Neural cell (in vitro differentiated cells): ENCODE measurements at regions not wholly inside any gene's neighbourhood (a gene's known extent, or its start where the extent isn't known, plus 50 kb on each side); places are given as distances from the start of the nearest gene placed in this dataset.

Experiments
- H2AFZ ChIP-seq: fragments of 200-600, 300-800 bp; sonication (generic), shearing (Covaris generic); 2 replicates; pipeline ENCODE4 v1.6.0; 2014; ENCODE audit warnings: low read depth, mild to moderate bottlenecking, antibody characterized with exemption, low read length, moderate library complexity
- H3F3A ChIP-seq: fragments of 200-600 bp; shearing (Covaris generic); 2 replicates; pipeline ENCODE4 v1.6.1; 2016; ENCODE audit warnings: mild to moderate bottlenecking, moderate library complexity, mixed read lengths, antibody characterized with exemption, low read length; ENCODE audit not compliant: insufficient read depth, poor library complexity, severe bottlenecking
- H3K27ac ChIP-seq: fragments of 200-600, 300-800 bp; sonication (generic), shearing (Covaris generic); 2 replicates; pipeline ENCODE4 v1.5.1; 2014; ENCODE audit warnings: mild to moderate bottlenecking, low read length, moderate library complexity
- H3K27me3 ChIP-seq: fragments of 300-800, 200-600 bp; sonication (generic), shearing (Covaris generic); 2 replicates; pipeline ENCODE4 v1.6.0; 2014; ENCODE audit warnings: mild to moderate bottlenecking, low read depth, low read length, moderate library complexity; ENCODE audit not compliant: insufficient read depth
- H3K36me3 ChIP-seq: fragments of 300-800, 200-600 bp; sonication (generic), shearing (Covaris generic); 2 replicates; pipeline ENCODE4 v1.5.1; 2014; ENCODE audit warnings: mild to moderate bottlenecking, antibody characterized with exemption, low read length, moderate library complexity; ENCODE audit not compliant: insufficient read depth
- H3K4me2 ChIP-seq: fragments of 300-800, 200-600 bp; sonication (generic), shearing (Covaris generic); 2 replicates; pipeline ENCODE4 v1.6.0; 2014; ENCODE audit warnings: mild to moderate bottlenecking, low read length
- H3K4me3 ChIP-seq: fragments of 300-800, 200-600 bp; sonication (generic), shearing (Covaris generic); 2 replicates; pipeline ENCODE4 v1.5.1; 2014; ENCODE audit warnings: mild to moderate bottlenecking, low read length, moderate library complexity
- H3K79me2 ChIP-seq: fragments of 200-600 bp; shearing (Covaris generic); replicated peaks from 2 replicates; pipeline ENCODE4 v1.6.0; 2014; ENCODE audit warnings: mild to moderate bottlenecking, low read length, moderate library complexity; ENCODE audit not compliant: insufficient read depth
- H3K9ac ChIP-seq: fragments of 300-800, 200-600 bp; sonication (generic), shearing (Covaris generic); 2 replicates; pipeline ENCODE4 v1.6.1; 2016; ENCODE audit warnings: mild to moderate bottlenecking, low read length, mixed read lengths
- H3K9me2 ChIP-seq: fragments of 200-600 bp; shearing (Covaris generic); 2 replicates; pipeline ENCODE4 v1.6.1; 2016; ENCODE audit warnings: mild to moderate bottlenecking, low read length, mixed read lengths; ENCODE audit not compliant: insufficient read depth
- H3K9me3 ChIP-seq: fragments of 200-600, 300-800 bp; sonication (generic), shearing (Covaris generic); 2 replicates; pipeline ENCODE4 v1.6.1; 2016; ENCODE audit warnings: mild to moderate bottlenecking, mixed run types, low read length, moderate library complexity, mixed read lengths
- H4K20me1 ChIP-seq: fragments of 200-600 bp; shearing (Covaris generic); 2 replicates; pipeline ENCODE4 v1.6.1; 2016; ENCODE audit warnings: mild to moderate bottlenecking, mixed run types; ENCODE audit not compliant: insufficient read depth
- CTCF ChIP-seq: fragments of 450-650 bp; IDR thresholded peaks from 2 replicates; pipeline ENCODE4 v1.5.1; 2014; ENCODE audit warnings: antibody characterized with exemption, mild to moderate bottlenecking, moderate library complexity; ENCODE audit not compliant: poor library complexity, severe bottlenecking
- EP300 ChIP-seq: fragments of 450-650 bp; conservative IDR thresholded peaks from 2 replicates; pipeline ENCODE4 v1.6.1; 2014; ENCODE audit warnings: antibody characterized with exemption, mild to moderate bottlenecking, moderate library complexity; ENCODE audit not compliant: poor library complexity, severe bottlenecking
- EZH2 ChIP-seq: fragments of 200-600, 300-800 bp; shearing (Covaris generic), sonication (generic); IDR thresholded peaks from 2 replicates; pipeline ENCODE4 v1.6.1; 2014; ENCODE audit warnings: antibody characterized with exemption, low read length, borderline replicate concordance, mild to moderate bottlenecking; ENCODE audit not compliant: insufficient read depth, poor library complexity, severe bottlenecking
- MXI1 ChIP-seq: fragments of 450-650 bp; conservative IDR thresholded peaks from 2 replicates; pipeline ENCODE4 v1.6.1; 2014; ENCODE audit warnings: antibody characterized with exemption, mild to moderate bottlenecking; ENCODE audit not compliant: poor library complexity, severe bottlenecking
- POLR2AphosphoS5 ChIP-seq: IDR thresholded peaks from 2 replicates; pipeline ENCODE4 v1.6.1; 2012
- RAD21 ChIP-seq: fragments of 450-650 bp; conservative IDR thresholded peaks from 2 replicates; pipeline ENCODE4 v1.6.1; 2014; ENCODE audit warnings: antibody characterized with exemption, mild to moderate bottlenecking, moderate library complexity
- SMC3 ChIP-seq: fragments of 450-650 bp; conservative IDR thresholded peaks from 2 replicates; pipeline ENCODE4 v1.6.1; 2014; ENCODE audit warnings: antibody characterized with exemption, mild to moderate bottlenecking, moderate library complexity; ENCODE audit not compliant: poor library complexity
- TAF1 ChIP-seq: IDR thresholded peaks from 2 replicates; pipeline ENCODE4 v1.6.1; 2012; ENCODE audit warnings: low read depth
- TF ChIP-seq, protein P1 (sequence below): IDR thresholded peaks from 2 replicates; pipeline ENCODE4 v1.6.1; 2012; ENCODE audit warnings: borderline replicate concordance

DNA sequence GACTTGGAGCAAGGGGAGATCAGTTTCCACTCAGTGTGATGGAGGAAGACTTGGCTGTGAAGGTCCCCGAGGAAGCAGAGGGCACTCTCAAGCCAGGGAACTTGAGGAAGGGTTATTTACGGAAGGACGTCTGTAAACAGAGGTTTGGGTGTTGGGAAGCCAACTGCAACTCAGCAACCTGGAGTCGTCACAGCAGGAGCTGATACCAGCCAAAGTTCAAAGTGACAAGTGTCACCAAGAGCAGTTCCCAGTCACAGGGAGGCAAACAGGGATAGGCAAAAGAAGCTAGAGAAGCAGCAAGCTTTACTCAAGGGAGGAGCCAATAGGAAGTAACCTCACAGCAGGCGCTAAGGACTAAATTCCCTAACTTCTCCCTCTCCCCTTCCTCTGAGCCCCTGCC is 205.5 kb downstream of the EFNB2 start:
- no peaks in the 10 kb centered on the region for H3K9me2 ChIP-seq
- H3K27me3 ChIP-seq: no peaks in the 10 kb centered on the region
- no peak for TF ChIP-seq CTCF
- no peak for TF ChIP-seq EP300
- no peak for TF ChIP-seq EZH2
- TF ChIP-seq, protein P1, sequence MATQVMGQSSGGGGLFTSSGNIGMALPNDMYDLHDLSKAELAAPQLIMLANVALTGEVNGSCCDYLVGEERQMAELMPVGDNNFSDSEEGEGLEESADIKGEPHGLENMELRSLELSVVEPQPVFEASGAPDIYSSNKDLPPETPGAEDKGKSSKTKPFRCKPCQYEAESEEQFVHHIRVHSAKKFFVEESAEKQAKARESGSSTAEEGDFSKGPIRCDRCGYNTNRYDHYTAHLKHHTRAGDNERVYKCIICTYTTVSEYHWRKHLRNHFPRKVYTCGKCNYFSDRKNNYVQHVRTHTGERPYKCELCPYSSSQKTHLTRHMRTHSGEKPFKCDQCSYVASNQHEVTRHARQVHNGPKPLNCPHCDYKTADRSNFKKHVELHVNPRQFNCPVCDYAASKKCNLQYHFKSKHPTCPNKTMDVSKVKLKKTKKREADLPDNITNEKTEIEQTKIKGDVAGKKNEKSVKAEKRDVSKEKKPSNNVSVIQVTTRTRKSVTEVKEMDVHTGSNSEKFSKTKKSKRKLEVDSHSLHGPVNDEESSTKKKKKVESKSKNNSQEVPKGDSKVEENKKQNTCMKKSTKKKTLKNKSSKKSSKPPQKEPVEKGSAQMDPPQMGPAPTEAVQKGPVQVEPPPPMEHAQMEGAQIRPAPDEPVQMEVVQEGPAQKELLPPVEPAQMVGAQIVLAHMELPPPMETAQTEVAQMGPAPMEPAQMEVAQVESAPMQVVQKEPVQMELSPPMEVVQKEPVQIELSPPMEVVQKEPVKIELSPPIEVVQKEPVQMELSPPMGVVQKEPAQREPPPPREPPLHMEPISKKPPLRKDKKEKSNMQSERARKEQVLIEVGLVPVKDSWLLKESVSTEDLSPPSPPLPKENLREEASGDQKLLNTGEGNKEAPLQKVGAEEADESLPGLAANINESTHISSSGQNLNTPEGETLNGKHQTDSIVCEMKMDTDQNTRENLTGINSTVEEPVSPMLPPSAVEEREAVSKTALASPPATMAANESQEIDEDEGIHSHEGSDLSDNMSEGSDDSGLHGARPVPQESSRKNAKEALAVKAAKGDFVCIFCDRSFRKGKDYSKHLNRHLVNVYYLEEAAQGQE: no peak
- TF ChIP-seq TAF1: no peak
- no peak for TF ChIP-seq RAD21
- TF ChIP-seq POLR2AphosphoS5: no peak
- no peak for TF ChIP-seq MXI1
- TF ChIP-seq SMC3: no peak
- no peaks in the 10 kb centered on the region for H4K20me1 ChIP-seq
- H3K36me3 ChIP-seq: no peaks in the 10 kb centered on the region
- no peak overlapping the region for H3K9ac ChIP-seq
- H3K9me3 ChIP-seq: no peaks in the 10 kb centered on the region
- no peaks in the 10 kb centered on the region for H3K79me2 ChIP-seq
- H3K4me2 ChIP-seq: no peak overlapping the region
- no peaks in the 10 kb centered on the region for H3F3A ChIP-seq
- no peak overlapping the region for H3K4me3 ChIP-seq
- H3K27ac ChIP-seq: no peak overlapping the region
- no peak overlapping the region for H2AFZ ChIP-seq

- Histone ChIP-seq H3K9me2 (no peaks in the 10 kb centered on the region), H3F3A (no peaks in the 10 kb centered on the region), H3K27me3 (no peaks in the 10 kb centered on the region), H4K20me1 (no peaks in the 10 kb centered on the region), H3K9ac (no peak overlapping the region), H3K79me2 (no peaks in the 10 kb centered on the region), H2AFZ (no peak overlapping the region), H3K36me3 (no peaks in the 10 kb centered on the region), H3K9me3 (peaks cover 8% of the 10 kb centered on the region), H3K27ac (no peak overlapping the region), H3K4me3 (no peak overlapping the region), H3K4me2 (no peak overlapping the region)
- TF ChIP-seq MXI1: no peak
- no peak for TF ChIP-seq TAF1
- TF ChIP-seq RAD21: no peak
- TF ChIP-seq SMC3: no peak
- no peak for TF ChIP-seq EZH2
- TF ChIP-seq, protein P1: no peak
- TF ChIP-seq EP300: no peak
- TF ChIP-seq CTCF: no peak
- no peak for TF ChIP-seq POLR2AphosphoS5
Observed at GRCh38 chr13:106326751-106327150, 208.7 kb downstream of the EFNB2 start.
